ENCODE measurements at regions not wholly inside any gene's neighbourhood (a gene's known extent, or its start where the extent isn't known, plus 50 kb on each side); places are given as distances from the start of the nearest gene placed in this dataset.

- TF ChIP-seq CTCF (IDR thresholded peaks at IDR 0.05; ENCODE audit: unreplicated experiment): no peak
- CTCF ChIA-PET: no interaction called here
- no peak overlapping the region for H3K4me3 Mint-ChIP-seq (ENCODE audit: low read depth, unreplicated experiment)
- BruUV-seq (replicated peaks): no TSS peak
- no peaks in the 10 kb centered on the region for H3K9me3 Mint-ChIP-seq (ENCODE audit: low read depth, unreplicated experiment)
- no peaks in the 10 kb centered on the region for H3K27me3 Mint-ChIP-seq (ENCODE audit: unreplicated experiment)
- no peak overlapping the region for H3K27ac Mint-ChIP-seq (ENCODE audit: unreplicated experiment)
- no peak for DNase-seq
- peaks cover 8% of the 10 kb centered on the region for H3K4me1 Mint-ChIP-seq (ENCODE audit: low read depth, unreplicated experiment)
- H3K36me3 Mint-ChIP-seq (ENCODE audit: insufficient read depth, unreplicated experiment): no peaks in the 10 kb centered on the region
- intact Hi-C loops (cut with micrococcal nuclease; ENCODE audit: unreplicated experiment): no loop called here
Observed at GRCh38 chr4:116143198-116143597, 942.2 kb downstream of the TRAM1L1 start.

- Mint-ChIP-seq H3K4me3 (ENCODE audit: low read depth, unreplicated experiment) (no peak overlapping the region), H3K36me3 (ENCODE audit: insufficient read depth, unreplicated experiment) (no peaks in the 10 kb centered on the region), H3K27ac (ENCODE audit: unreplicated experiment) (no peak overlapping the region), H3K9me3 (ENCODE audit: low read depth, unreplicated experiment) (peaks cover 3% of the 10 kb centered on the region), H3K4me1 (ENCODE audit: low read depth, unreplicated experiment) (no peaks in the 10 kb centered on the region), H3K27me3 (ENCODE audit: unreplicated experiment) (no peaks in the 10 kb centered on the region)
- no peak for DNase-seq
- intact Hi-C loops (cut with micrococcal nuclease; ENCODE audit: unreplicated experiment): no loop called here
- TF ChIP-seq CTCF (IDR thresholded peaks at IDR 0.05; ENCODE audit: unreplicated experiment): no peak
- CTCF ChIA-PET: no interaction called here
- no TSS peak for BruUV-seq (replicated peaks)
Observed at GRCh38 chr4:116132946-116133345, 952.4 kb downstream of the TRAM1L1 start.

GRCh38 chr4:116126794-116127193 lies 958.6 kb downstream of the TRAM1L1 start:
- H3K27ac Mint-ChIP-seq (ENCODE audit: unreplicated experiment): no peak overlapping the region
- DNase-seq: no peak
- no peaks in the 10 kb centered on the region for H3K36me3 Mint-ChIP-seq (ENCODE audit: insufficient read depth, unreplicated experiment)
- peaks cover 7% of the 10 kb centered on the region for H3K4me1 Mint-ChIP-seq (ENCODE audit: low read depth, unreplicated experiment)
- no peak for TF ChIP-seq CTCF (IDR thresholded peaks at IDR 0.05; ENCODE audit: unreplicated experiment)
- CTCF ChIA-PET: interaction anchor here (0.6 kb wide), 1 partner anchor 1372 kb away, joined by 4 read pairs; no protein-coding TSS in a partner anchor
- no peaks in the 10 kb centered on the region for H3K27me3 Mint-ChIP-seq (ENCODE audit: unreplicated experiment)
- intact Hi-C loops (cut with micrococcal nuclease; ENCODE audit: unreplicated experiment): no loop called here
- H3K4me3 Mint-ChIP-seq (ENCODE audit: low read depth, unreplicated experiment): no peak overlapping the region
- H3K9me3 Mint-ChIP-seq (ENCODE audit: low read depth, unreplicated experiment): no peaks in the 10 kb centered on the region
- BruUV-seq (replicated peaks): no TSS peak

- no peaks in the 10 kb centered on the region for H3K27me3 Mint-ChIP-seq (ENCODE audit: unreplicated experiment)
- no peaks in the 10 kb centered on the region for H3K36me3 Mint-ChIP-seq (ENCODE audit: insufficient read depth, unreplicated experiment)
- CTCF ChIA-PET: interaction anchor here (0.6 kb wide), 1 partner anchor 887 kb away, joined by 3 read pairs; no protein-coding TSS in a partner anchor
- no peaks in the 10 kb centered on the region for H3K9me3 Mint-ChIP-seq (ENCODE audit: low read depth, unreplicated experiment)
- intact Hi-C loops (cut with micrococcal nuclease; ENCODE audit: unreplicated experiment): no loop called here
- H3K4me1 Mint-ChIP-seq (ENCODE audit: low read depth, unreplicated experiment): peaks cover 9% of the 10 kb centered on the region
- no peak for TF ChIP-seq CTCF (IDR thresholded peaks at IDR 0.05; ENCODE audit: unreplicated experiment)
- BruUV-seq (replicated peaks): no TSS peak
- no peak for DNase-seq
- no peak overlapping the region for H3K27ac Mint-ChIP-seq (ENCODE audit: unreplicated experiment)
- no peak overlapping the region for H3K4me3 Mint-ChIP-seq (ENCODE audit: low read depth, unreplicated experiment)
Observed at GRCh38 chr4:116122124-116122523, 963.3 kb downstream of the TRAM1L1 start.
